HG03159 (cell line): ENCODE measurements at regions not wholly inside any gene's neighbourhood (a gene's known extent, or its start where the extent isn't known, plus 50 kb on each side); places are given as distances from the start of the nearest gene placed in this dataset.

Experiments
- ATAC-seq: cut with Tn5 transposase; IDR thresholded peaks from one replicate; pipeline ENCODE4 v1.9.1; 2021; ENCODE audit warnings: mild to moderate bottlenecking, moderate library complexity; ENCODE audit not compliant: unreplicated experiment

DNA sequence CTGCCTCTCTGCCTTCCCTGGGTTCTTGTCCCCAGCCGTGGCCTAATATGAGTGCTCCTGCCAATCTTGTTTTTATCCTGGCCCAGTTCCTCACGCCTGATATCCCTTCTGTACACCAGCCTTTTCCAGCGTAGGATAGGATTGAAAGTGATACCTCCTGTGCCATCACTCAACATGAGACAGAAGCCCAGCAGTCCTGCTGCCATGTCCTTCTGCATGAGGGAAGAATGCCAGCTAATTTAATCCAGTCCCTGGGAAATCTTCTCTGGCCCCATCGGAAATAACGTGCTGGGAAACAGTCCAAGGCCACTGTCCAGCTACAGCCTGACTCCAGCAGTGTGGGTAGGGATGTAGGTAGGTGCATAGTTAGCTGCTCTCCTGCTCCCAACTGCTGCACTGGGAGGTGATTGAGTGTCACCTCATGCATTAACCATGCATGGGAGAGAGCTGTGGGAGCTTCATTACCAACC lies 92.0 kb upstream of the TPM1 start:
- no peak for ATAC-seq

DNA sequence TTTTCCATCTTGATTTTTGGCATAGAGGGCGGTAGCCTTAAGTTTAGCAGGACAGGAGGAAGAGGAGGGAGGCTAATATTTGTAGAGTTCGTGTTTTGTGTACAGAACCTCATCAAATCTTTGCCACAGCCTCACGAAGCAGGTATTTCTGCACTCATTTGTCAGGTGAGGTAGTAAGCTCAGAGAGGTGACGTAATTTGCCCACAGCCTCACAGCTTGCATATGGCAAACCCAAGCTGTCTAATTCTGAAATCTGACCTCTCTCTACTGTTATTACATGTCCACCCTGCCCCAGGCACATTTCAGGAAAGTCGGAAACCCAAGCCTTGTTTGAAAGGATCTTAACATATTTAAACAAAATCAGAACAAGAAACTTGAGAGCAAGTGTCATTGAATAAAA lies 91.1 kb upstream of the TPM1 start:
- ATAC-seq, result no peak

DNA sequence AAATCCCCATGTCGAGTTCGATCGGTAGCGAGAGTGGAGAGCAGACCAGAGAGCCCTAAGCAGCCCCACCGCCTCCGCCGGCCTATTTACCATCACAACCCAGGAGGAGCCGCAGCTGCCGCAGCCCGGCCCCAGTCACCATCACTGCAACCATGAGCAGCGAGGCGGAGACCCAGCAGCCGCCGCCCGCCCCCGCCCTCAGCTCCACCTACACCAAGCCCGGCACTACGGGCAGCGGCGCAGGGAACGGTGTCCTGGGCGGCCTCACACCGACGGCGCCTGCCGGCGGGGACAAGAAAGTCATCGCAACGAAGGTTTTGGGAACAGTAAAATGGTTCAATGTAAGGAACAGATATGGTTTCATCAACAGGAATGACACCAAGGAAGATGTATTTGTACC lies 89.5 kb upstream of the TPM1 start:
- no peak for ATAC-seq

DNA sequence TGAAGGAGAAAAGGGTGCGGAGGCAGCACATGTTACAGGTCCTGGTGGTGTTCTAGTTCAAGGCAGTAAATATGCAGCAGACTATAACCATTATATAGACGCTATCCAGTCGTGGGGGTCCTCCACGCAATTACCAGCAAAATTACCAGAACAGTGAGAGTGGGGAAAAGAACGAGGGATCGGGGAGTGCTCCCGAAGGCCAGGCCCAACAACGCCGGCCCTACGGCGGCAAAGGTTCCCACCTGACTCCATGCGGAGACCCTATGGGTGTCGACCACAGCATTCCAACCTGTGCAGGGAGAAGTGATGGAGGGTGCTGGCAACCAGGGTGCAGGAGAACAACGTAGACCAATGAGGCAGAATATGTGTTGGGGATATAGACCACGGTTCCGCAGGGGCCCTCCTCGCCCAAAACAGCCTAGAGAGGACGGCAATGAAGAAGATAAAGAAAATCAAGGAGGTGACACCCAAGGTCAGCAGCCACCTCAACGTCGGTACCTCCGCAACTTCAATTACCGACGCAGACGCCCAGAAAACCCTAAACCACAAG lies 89.0 kb upstream of the TPM1 start:
- ATAC-seq, result no peak

DNA sequence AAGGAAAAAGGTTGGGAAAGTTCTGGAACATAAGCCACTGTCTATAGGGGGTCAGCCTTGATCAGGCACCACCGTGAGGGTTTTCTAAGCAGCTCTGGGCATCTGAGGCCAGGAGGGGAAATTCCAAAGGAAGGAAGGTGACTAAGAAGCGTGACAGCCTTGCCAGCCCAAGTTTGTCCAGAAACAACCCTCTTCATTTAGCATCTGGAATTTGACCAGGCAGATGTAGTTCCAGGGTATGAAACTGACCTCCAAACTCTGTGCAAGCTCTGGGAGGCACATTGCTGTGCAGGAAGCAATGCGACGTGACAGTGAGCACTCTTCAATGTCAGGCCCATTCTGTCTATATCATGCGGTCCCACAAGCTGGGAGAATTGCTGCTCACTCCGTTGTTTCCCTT lies 85.4 kb upstream of the TPM1 start:
- ATAC-seq, result no peak

DNA sequence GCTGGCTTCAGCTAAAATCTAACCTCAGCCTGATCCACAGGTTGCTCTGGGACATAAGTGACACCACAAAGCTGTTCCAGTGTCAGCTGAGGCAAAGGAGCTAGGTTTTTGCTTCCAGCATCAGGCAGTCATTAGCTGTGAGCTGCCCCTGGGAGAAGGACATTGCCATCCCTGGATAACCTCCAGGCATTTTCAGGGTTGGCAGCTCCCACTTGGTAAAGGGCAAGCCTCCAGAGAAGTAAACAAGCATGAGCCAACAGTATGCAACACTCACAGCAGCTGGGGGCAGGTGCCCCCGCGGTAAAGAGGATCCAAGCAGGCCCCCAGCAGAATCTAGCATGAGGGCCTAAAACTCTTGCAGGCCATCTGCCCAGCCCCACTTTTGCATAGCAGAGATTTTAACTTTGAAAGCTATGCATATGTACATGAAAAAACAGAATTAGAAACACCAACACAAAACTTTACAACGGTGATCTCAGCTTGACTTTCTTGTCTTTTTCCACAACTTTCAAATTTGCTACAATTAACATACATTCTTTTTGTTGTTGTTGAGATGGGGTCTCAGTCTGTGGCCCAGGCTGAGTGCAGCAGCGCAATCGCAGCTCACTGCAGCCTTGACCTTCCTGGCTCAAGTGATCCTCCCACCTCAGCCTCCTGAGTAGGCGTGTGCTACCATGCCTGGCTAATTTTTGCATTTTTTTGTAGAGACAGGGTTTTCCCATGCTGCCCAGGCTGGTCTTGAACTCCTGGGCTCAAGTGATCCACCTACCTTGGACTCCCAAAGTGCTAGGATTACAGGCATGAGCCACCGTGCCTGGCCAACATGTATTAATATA lies 83.8 kb upstream of the TPM1 start:
- ATAC-seq, result no peak

DNA sequence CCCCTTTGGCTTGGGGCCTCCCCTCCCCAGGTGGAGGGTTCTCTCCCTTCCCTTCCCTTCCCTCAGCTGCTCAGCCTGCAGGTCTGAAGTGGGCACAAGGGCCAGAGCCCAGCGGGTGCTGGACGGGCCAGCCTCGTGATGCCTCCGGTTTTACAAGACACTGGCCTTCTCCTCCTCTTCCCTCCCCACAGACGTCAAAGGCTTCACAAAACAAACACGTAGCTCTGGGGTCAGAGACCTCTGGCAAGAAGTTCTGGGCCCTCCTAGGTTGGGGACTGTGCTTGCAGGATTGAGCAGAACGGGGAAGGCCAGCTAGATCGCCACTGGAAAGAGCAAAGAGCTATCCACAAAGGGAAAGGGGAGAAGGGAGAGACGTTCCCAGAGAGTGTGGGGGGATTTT lies 81.4 kb upstream of the TPM1 start:
- ATAC-seq, result no peak

DNA sequence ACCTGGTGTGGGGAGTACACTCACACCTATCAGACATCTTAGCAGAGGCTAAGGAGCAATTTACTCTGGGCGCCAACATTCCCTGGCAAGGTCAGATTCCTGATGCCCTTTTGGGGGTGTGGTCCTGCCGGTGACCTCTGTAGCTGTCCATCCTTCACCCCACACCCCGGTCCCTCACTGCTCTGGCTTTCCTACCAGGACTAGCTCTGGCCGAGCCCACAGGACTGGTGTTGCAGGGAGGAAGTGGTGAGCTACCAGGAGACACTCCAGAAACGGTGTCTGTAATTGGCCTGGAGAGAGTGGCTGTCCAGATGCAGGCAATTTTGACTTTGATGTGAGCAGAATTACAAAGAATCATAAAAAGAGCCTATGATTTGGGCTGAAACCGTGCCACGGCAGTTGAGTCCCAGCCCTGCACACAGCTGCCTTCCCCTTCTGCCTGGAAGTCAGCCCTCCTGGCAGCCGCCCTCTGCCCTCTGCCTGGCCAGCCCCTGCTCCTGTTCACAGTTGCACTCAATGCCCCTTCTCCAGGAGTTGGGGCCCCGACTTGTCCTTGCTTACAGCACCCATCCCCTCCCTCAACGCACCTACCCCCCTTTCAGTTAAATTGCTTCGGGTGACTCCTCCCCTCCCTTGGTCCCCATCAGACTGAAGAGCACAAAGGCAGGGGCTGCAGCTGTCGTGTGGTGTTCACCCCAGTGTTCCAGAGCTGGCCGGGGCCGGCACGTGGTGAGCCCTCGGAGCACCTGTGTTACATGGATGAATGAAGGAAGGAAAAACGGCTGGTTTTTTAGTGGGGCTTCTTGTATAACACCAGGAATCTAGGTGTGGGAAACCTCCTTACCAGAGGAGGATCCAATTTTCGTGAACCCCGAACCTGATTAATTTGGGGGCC lies 80.2 kb upstream of the TPM1 start:
- no peak for ATAC-seq

DNA sequence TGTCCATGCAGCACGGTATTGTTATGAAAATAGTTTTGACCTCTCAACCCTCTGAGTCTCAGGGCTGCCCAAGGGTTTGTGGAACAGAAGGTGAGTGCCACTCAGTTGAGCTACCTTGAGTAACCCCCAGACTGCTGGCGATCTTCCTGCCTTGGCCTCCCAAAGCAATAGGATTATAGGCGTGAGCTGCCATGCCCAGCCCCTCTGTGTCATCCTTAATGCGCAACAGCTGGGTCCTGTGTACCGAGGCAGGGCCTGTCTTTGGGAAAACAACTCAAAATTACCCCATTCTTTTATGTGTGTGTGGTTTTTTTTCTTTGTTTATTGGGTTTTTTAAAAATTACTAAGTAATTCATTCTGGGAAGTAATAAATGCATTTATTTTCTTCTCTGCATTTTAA lies 78.3 kb upstream of the TPM1 start:
- no peak for ATAC-seq

DNA sequence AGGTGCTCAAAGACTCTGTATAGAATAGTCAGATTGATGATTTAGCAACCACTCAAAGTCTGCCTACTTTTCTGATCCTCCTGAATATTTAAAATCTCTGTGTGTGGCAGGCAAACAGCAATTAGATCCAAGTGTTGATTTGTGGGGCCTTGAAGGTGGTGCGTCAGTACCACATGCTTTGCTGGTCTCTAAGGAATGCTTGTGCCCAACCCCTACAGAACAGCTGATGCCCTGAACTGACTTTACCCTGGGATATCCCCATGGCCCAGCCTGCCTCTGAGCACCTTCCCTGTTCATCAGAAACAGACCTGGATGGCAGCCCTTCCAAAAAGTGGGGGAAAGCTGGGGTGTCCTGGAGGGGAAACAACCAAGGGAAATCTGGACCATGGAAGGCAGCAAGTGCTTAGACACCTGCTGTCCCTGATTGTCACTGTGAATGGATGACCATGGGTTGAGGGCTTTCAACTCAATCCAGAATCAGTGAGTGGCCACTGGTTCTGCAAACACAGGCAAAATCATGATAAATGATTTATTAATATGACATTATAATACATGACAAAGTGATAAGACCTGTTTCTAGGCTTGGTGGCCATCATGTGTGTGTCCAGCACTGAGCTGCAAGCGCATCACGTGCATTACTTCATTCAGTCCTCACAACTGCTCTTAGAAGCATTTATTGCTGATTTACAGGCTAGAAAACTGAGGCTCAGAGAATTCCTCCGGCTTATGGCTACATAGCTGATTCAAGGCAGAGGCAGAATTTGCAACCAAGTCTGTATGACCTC lies 76.1 kb upstream of the TPM1 start:
- ATAC-seq, result no peak

DNA sequence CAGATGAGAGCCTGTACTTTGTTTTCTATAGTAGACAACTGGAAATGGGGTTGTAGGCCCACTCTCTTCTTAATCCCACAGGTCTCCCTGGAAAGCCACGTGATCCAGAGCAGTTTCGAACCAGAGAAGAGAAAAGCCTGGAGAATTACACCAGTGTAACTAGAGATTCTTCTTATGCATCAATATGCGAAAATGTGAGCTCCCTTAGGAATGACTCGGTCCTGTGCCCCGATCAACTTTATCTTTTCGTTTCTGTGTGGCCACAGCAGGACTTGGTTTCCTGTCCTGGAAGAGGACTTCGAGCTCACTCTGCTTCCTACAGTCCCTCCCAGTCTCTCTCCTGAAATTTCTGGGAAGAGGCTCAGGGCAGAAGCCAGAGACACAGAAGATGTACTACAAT lies 73.8 kb upstream of the TPM1 start:
- ATAC-seq, result no peak

DNA sequence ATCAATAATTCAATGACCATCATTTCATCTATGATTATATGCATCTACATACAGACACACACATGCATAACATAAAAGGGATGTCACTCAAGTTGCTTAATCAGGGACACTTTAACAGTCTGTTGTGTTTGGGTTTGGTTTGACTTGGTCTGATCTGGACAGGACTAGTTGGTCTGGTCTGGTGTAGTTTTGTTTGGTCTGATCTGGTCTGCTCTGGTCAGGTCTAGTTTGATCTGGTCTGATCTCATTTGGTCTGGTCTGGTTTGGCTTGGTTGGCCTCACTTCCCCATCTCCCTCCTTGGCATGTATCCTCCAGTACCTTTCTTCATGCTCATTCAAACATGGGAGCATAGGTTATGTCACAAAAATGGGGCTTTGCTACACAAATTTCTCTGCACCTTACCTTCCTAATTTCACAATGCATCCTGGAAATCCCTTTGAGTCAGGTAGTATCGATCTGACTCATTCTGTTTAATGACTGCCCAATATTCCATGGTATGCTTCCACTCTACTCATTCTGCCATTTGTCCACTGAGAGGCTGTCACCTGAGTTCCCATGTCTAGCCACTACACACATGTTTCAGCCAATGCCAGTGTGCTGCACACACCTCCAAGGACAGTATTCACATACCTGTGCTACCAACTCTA lies 73.0 kb upstream of the TPM1 start:
- no peak for ATAC-seq

DNA sequence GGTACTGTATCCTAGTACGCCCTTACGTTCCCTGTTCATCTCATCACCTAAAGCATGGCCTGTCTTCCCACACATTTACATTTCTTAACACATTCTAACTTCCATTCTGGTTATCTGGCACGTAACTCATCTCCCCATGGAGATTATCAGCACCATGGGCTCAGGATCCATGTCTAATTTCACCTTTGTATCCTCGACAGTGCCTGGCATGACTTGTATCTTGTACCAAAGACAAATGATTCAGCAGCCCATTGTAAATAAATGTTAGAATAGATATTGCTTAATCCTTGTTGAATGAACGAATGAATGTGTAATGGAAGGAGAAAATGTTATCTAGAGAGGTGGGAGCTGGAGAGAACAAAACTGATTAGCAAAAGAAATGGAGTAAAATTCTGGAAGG lies 69.7 kb upstream of the TPM1 start:
- no peak for ATAC-seq

DNA sequence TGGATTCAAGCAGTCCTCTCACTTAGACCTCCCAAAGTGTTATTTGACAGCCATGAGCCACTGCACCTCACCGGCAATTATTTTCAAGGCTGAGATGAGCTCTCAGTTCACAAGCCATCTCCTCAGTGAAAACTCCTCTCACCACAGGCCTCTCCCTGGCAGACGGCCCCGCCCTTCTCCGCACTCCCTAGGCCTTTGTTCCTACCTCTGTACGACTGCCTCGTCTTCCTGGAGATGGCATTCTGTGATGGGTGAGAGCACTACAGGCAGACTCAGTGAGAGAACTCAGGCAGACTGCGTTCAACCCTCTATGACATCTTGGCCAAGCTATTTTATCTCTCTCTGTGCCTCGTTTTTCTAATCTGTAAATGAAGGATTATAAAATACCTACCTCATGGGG lies 67.0 kb upstream of the TPM1 start:
- ATAC-seq, result no peak

DNA sequence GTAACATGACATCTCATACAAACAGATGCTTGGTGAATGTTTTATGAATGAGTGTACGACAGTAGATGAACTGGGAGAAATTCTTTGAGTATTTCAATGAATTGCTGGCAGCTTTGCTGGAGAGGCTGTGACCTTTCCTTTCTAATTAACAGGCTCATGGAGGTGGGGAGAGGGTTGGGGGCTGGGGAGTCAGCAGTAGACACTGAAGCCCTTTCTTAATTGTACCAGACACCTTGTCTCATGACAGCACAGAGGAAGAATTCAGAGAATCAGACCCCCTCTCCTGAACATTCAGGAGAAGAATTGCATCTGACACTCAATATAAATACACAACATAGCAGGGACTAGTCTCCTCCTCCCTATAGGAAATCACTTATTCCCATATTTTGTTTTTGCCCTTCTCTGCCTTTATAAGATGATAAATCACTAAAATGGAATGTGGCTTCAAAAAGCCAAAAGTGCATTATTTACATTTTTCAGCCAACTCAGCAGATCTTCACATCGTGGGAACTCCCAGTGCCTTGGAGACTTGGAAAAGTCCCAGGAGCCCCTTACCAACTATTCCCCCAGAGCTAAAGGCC lies 66.2 kb upstream of the TPM1 start:
- ATAC-seq, result no peak

DNA sequence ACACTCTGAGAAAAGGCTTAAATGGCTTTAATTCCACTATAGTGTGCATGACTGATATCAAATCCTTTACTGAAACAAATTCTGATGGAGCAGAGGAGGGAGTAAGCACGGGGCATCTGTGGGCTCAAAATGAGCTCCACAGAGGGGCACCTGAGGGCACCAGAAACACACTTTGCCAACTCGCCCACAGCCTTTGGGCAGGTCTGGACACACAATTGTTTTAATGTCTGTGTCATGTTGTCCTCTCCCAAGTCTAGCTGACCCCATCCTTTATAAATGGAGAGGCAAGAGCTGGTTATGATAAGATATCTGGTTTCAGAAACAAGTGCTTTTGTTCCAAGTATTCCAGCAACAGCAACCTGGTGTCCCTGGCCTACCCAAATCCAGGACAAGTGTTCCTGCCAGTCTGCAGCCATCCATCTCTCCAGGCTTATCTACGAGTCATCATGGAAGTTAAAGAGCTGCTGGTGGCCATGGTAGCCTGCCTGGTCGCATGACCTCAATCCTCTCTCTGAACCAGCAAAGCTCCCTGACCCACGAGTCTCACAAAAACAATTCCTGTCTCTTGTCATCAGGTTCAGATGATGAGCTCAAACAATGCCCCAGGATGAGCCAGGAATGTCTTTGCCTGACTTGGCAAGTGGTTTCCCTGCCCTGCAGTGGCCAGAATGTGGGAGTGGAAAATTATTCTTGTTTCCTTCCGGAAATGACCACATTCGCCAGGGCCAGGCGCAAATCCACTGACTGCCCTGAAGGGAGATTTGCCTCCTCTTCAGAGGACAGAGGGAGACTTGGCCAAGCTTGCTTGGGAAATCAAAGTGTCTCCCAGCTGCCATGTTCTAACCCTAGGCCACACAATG lies 64.4 kb upstream of the TPM1 start:
- no peak for ATAC-seq

DNA sequence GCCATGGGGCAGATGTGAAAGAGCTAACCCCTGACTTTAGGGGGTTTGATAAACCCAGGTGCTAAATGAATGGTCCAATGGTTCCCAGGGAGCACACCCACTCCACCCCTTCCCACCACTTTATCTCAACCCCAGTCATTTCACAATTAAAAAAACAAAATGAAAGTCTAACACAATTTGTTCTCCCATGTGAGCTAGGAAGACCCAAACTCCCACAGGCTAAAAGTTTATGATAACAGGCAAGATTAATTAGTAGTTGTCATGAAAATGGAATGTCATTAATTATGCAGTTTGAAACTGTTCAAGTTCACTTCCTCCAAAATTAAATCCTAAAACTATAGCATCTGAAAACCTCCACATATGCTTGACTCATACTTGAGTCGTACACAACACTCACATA lies 63.3 kb upstream of the TPM1 start:
- no peak for ATAC-seq

DNA sequence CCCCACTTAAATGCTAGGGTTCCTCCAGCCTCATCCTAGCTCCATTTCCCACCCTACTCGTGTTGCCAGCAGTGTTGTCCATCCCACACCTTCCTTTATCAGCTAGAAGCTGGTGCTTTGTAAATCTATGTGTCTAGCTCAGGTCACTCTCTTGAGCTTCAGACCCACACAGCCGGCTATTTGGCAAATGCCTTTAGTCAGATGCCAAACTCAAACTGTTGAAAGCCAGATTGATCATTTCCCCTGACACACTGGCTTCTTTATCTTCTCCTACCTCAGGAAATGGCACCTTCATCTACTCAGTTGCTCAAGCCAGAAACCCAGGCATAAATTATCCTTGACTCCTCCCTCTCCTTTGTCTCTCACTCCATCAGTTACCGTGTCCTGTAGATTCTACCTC lies 61.5 kb upstream of the TPM1 start:
- ATAC-seq, result no peak

DNA sequence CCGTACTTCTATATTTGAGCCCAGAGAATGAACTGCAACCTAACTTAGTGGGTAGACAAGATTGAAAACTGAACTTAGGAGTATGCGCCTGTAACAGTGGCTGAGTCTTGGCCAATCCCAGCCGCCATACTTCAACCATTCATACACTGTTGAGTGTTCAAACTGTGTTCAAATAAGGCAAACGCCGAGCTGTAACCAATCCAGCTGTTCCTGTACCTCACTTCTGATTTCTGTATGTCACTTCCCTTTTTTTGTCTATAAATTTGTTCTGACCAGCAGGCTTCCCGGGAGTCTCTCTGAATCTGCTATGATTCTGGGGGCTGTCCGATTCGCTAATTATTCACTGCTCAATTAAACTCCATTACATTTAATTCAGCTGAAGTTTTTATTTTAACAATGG lies 58.6 kb upstream of the TPM1 start:
- ATAC-seq, result no peak
